Stimulated activated memory B cell treated with anti-CD40 and anti-IgM and Interleukin-4, amounts not matched to agents 10 μg/mL and 1 μg/mL and 100 μg/mL, for 72 hours (primary cell): ENCODE measurements at regions not wholly inside any gene's neighbourhood (a gene's known extent, or its start where the extent isn't known, plus 50 kb on each side); places are given as distances from the start of the nearest gene placed in this dataset.
"Not testable (repeated sequence)": the region's sequence is repeated elsewhere in the genome, so short reads cannot be mapped to it uniquely, and the experiment has no call there.

Source experiments
- ATAC-seq: fragments of 150-1000 bp; cut with Tn5 transposase; 2 replicates; pipeline ENCODE4 v1.10.0; 2021
- H3K27ac Mint-ChIP-seq: one replicate; pipeline ENCODE4 v1.8.0; 2022; ENCODE audit warnings: mild to moderate bottlenecking, mixed read lengths
- H3K27me3 Mint-ChIP-seq: one replicate; pipeline ENCODE4 v1.8.0; 2022; ENCODE audit warnings: mixed read lengths
- H3K36me3 Mint-ChIP-seq: one replicate; pipeline ENCODE4 v1.8.0; 2022; ENCODE audit warnings: mixed read lengths
- H3K4me1 Mint-ChIP-seq: one replicate; pipeline ENCODE4 v1.8.0; 2022; ENCODE audit warnings: mixed read lengths
- H3K4me3 Mint-ChIP-seq: one replicate; pipeline ENCODE4 v1.8.0; 2022; ENCODE audit warnings: mild to moderate bottlenecking, moderate library complexity, mixed read lengths
- H3K9me3 Mint-ChIP-seq: one replicate; pipeline ENCODE4 v1.8.0; 2022; ENCODE audit warnings: mixed read lengths

DNA sequence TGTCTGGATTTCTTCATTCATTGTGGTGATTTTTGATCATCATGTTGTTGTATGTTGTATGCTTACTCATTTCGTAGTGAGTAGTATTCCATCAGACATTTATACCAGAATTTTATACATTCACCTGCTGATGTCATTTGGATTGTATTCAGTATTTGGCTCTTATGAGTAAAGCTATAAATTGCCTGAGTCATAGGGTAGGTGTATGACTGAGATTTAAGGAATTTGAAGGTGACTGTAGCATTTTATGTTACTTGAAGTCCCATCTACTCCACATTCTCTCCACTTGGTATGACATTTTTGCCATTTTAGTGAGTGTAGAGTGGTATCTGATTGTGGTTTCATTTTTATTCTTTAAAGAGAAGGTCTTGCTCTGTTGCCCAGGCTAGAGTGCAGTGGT, 548.2 kb downstream of the TBC1D22A start:
- H3K9me3 Mint-ChIP-seq: peaks cover 20% of the 10 kb centered on the region
- H3K27ac Mint-ChIP-seq: no peak overlapping the region
- H3K27me3 Mint-ChIP-seq: peaks cover 14% of the 10 kb centered on the region
- no peak overlapping the region for H3K4me3 Mint-ChIP-seq
- no peak for ATAC-seq
- no peaks in the 10 kb centered on the region for H3K4me1 Mint-ChIP-seq
- H3K36me3 Mint-ChIP-seq: no peaks in the 10 kb centered on the region

DNA sequence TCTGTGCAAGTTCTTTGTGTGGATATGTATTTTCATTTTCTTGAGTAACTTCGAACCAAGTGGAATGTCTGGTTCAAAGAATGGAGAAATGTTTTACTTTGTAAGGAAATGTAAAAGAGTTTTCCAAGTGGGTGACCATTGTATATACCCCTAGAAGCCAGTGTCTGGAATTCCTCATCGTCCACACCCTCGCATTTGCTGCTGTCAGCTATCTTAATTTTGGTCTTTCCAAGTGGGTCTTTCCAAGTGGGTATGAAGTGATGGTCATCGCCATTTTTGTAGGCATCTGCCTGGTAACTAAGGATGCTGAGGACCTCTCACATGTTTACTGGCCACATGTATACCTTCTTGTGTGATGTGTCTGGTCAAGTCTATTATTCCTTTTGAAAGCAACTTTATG, 547.5 kb downstream of the TBC1D22A start:
- Mint-ChIP-seq H3K9me3 (peaks cover 18% of the 10 kb centered on the region), H3K4me1 (no peaks in the 10 kb centered on the region), H3K36me3 (no peaks in the 10 kb centered on the region), H3K4me3 (no peak overlapping the region), H3K27ac (no peak overlapping the region), H3K27me3 (peaks cover 8% of the 10 kb centered on the region)
- no peak for ATAC-seq

DNA sequence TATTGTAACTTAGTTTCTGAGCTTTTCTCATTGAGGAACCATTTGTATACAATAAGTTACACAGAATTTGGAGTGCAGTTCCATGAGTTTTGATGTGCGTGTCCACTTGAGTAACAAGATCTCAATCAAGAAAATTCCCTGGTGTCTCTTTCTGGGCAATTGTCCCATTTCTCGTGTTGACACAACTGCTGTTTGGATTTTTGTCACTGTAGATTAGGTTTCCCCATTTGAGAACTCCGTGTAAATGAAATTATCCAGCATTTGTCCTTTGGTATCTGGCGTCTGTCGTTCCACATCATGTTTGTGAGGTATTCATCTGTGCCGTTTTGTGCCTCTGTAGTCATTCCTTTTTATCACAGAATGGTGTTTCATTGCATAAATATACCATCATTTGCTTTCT, 547.0 kb downstream of the TBC1D22A start:
- H3K4me1 Mint-ChIP-seq: no peaks in the 10 kb centered on the region
- H3K36me3 Mint-ChIP-seq: no peaks in the 10 kb centered on the region
- ATAC-seq: no peak
- H3K4me3 Mint-ChIP-seq: no peak overlapping the region
- peaks cover 13% of the 10 kb centered on the region for H3K9me3 Mint-ChIP-seq
- H3K27ac Mint-ChIP-seq: no peak overlapping the region
- H3K27me3 Mint-ChIP-seq: peaks cover 3% of the 10 kb centered on the region

DNA sequence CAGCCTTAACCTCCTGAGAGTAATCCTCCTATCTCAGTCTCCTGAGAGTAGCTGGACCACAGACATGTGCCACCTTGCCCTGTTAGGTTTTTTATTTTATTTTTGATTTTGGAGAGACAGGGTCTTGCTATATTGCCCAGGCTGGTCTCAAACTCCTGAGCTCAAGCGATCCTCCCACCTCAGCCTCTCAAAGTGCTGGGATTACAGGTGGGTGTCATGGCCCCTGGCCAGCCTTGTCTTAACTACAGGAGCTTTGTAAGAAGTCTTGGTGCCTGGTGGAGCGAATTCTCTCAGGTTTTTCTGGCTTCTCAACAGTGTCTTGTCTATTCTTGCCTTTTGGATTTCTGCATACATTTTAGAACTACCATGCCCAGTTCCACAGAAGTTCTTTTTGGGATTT, 546.4 kb downstream of the TBC1D22A start:
- H3K27me3 Mint-ChIP-seq: no peaks in the 10 kb centered on the region

DNA sequence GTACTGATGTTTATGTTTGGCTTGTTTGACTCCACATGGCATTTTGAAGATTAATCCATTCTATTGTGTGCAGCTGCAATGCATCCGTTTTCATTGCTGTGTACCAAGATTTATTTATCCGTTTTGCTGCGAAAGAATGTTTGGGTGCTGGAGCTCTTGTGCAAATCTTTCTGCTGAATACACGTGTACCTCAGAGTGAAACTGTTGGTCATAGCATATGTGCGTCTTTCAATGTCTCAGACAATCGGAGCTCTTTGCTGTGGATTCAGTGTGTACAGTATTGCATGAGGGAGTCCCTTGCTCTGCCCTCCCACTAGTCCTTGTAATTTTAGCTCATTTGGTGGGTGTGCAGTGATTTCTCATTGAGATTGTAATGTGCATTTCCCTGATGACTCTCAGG, 545.4 kb downstream of the TBC1D22A start:
- Mint-ChIP-seq H3K27me3 (no peaks in the 10 kb centered on the region), H3K4me1 (no peaks in the 10 kb centered on the region), H3K36me3 (no peaks in the 10 kb centered on the region), H3K4me3 (no peak overlapping the region), H3K9me3 (peaks cover 10% of the 10 kb centered on the region), H3K27ac (no peak overlapping the region)
- no peak for ATAC-seq

More for the DNA sequence above, 546.4 kb downstream of the TBC1D22A start:
- Mint-ChIP-seq H3K4me3 (no peak overlapping the region), H3K4me1 (no peaks in the 10 kb centered on the region), H3K27ac (no peak overlapping the region), H3K9me3 (peaks cover 13% of the 10 kb centered on the region), H3K36me3 (no peaks in the 10 kb centered on the region)
- no peak for ATAC-seq

DNA sequence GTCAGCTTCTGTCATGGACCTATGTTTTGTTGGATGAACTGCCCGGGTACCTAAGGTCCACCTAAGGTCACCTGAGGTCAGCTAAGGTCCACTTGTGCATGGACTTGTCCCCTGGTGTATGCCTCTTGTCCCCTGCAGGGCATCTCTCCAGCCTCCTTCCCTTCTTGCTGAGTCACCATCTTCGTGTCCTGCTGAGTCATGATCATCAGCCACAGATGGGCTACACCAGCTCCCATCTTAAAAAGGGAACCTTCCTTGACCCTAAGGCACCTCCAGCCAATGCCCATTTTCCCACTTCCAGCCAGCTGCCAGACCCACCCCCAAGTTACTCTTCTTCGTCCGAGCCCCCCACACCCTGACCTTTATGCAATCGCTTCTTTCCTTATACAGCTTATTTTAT, 544.9 kb downstream of the TBC1D22A start:
- peaks cover 10% of the 10 kb centered on the region for H3K9me3 Mint-ChIP-seq
- no peak for ATAC-seq
- H3K27me3 Mint-ChIP-seq: no peaks in the 10 kb centered on the region
- H3K36me3 Mint-ChIP-seq: no peaks in the 10 kb centered on the region
- H3K4me1 Mint-ChIP-seq: no peaks in the 10 kb centered on the region
- no peak overlapping the region for H3K27ac Mint-ChIP-seq
- no peak overlapping the region for H3K4me3 Mint-ChIP-seq

DNA sequence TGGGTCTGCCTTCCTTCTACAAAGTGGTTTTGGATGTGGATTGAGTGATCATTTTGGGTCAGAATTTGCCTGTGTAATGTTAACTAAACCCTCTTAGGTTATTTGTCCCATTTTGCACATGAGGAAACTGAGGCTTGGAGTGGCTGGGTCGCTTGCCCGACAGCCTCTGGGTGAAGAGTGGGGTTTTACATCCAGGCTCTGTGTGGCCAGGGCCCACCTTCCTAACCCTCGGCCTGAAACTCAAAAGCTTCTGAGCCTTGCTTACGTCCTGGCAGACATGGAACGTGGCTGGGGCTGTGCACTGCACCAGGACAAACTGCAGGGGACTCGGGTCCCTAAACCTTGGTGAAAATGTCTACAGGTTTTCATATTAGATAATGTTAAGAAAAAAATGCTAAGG, 542.4 kb downstream of the TBC1D22A start:
- ATAC-seq: no peak
- no peaks in the 10 kb centered on the region for H3K27me3 Mint-ChIP-seq
- H3K4me3 Mint-ChIP-seq: no peak overlapping the region
- H3K36me3 Mint-ChIP-seq: no peaks in the 10 kb centered on the region
- no peaks in the 10 kb centered on the region for H3K4me1 Mint-ChIP-seq
- H3K9me3 Mint-ChIP-seq: peaks cover 10% of the 10 kb centered on the region
- H3K27ac Mint-ChIP-seq: no peak overlapping the region

DNA sequence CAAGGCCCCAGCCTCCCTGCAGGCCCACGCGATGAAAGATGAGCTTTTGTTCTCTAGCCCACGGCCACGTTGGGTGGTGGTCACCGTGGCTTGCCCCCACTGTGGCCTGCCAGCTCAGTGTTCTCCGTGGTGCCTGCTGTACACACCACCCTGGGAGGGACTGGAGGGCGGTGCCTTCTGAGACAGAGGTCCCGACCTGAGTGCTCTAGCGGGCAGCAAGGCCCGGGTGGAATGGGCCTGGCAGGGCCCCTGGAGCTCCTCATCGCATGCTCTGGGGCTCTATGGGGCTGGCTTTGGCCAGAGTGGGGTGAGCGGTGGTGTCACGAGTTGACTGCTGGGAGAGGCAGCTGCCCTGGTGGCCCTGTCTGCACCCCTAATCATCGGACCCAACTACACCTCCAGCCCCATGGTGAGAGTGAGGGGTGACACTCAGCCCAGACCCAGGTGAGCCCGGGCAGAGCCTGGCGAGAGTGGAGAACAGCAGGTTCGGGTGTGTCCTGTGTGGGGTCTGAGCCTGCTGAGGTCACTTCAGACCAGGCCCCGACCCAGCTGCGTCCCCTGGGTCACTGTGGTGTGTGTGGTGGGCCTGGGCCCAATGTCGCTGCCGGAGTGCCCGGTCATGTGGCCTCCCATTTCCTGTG, 541.9 kb downstream of the TBC1D22A start:
- Mint-ChIP-seq H3K4me1 (no peaks in the 10 kb centered on the region), H3K27me3 (no peaks in the 10 kb centered on the region), H3K4me3 (no peak overlapping the region), H3K36me3 (no peaks in the 10 kb centered on the region), H3K27ac (no peak overlapping the region), H3K9me3 (peaks cover 10% of the 10 kb centered on the region)
- ATAC-seq: no peak

DNA sequence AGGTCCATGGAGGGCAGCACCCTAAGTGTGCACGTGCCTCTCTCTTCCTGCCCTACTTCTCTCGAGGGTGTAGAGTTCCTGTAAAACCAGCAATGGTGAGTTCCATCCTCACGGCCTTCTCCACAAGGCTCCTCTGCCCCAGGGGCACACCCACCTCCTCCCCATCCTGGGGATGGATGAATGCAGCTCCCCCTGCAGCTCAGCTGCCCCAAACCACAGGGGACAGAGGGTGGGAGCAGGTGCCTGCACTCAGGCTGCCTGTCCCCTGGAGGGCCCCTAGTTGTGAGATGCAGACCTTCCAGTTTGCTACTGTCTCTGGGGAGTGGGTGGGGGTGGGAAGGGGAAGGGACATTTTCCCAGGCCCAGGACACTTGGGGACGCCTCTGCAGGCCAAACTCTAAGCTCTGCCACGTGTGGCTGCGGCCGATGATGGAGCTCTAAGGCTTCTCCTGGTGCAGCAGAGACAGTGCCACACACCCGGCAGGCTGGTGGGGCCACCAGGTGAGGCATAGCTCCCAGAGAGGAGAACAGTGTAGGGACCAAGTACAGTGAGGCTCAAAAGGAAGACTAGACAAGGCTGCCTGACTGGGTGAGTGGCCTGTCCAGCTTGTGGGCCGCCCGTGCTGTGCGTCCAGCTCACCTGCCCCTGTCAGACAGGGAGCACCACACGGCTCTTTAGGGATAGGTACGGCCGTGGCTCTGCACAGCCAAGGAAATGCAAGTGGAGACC, 540.9 kb downstream of the TBC1D22A start:
- Mint-ChIP-seq H3K27ac (no peak overlapping the region), H3K9me3 (peaks cover 10% of the 10 kb centered on the region), H3K36me3 (no peaks in the 10 kb centered on the region), H3K4me1 (no peaks in the 10 kb centered on the region), H3K27me3 (no peaks in the 10 kb centered on the region), H3K4me3 (no peak overlapping the region)
- ATAC-seq: no peak

DNA sequence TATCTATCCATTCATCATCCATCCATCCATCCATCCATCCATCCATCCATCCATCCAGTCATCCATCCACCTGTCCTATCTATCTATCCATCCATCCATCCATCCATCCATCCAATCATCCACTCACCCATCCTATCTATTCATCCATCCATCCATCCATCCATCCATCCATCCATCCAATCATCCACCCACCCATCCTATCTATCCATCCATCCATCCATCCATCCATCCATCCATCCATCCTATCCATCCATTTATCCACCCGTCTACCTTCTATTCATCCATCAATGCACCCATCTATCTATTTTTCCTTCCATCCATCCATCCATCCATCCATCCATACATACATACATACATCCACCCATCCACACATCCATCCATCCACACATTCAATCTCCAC, 540.1 kb downstream of the TBC1D22A start:
- not testable (repeated sequence) for H3K9me3 Mint-ChIP-seq, H3K36me3 Mint-ChIP-seq, ATAC-seq, H3K27me3 Mint-ChIP-seq, H3K4me1 Mint-ChIP-seq, H3K4me3 Mint-ChIP-seq, H3K27ac Mint-ChIP-seq

DNA sequence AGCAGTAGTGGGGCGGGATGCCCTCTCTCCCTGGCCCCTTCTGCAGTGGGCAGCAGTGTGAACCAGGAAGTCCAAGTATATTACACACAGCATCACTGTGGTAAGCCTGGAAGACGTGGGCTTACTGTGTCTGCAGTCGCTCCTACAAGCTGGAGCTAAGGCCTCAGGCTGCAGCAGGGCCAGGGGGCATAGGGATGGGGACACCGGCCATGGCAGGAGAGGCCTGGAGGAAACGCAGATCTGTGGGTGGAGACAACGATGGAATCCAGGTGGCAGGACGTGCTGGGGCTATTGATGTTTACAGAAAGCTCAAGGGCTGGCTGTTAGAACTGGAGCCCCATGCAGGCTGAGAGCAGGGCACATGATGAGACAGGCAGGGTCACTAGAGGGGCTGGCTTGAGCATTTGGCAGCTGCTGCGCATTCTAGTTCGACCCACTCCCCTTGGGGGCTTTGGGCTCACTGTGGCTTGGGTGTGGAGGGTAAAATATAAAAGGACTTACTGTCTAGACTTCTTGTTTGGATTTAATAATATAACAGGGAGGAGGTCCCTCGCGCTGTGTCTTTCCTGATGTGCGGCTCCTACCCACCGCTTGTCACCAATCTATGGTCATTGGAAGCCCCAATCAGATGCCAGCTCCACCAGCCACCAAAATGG, 539.5 kb downstream of the TBC1D22A start:
- no peaks in the 10 kb centered on the region for H3K36me3 Mint-ChIP-seq
- no peak overlapping the region for H3K4me3 Mint-ChIP-seq
- no peak overlapping the region for H3K27ac Mint-ChIP-seq
- peaks cover 2% of the 10 kb centered on the region for H3K9me3 Mint-ChIP-seq
- no peak for ATAC-seq
- no peaks in the 10 kb centered on the region for H3K27me3 Mint-ChIP-seq
- no peaks in the 10 kb centered on the region for H3K4me1 Mint-ChIP-seq

DNA sequence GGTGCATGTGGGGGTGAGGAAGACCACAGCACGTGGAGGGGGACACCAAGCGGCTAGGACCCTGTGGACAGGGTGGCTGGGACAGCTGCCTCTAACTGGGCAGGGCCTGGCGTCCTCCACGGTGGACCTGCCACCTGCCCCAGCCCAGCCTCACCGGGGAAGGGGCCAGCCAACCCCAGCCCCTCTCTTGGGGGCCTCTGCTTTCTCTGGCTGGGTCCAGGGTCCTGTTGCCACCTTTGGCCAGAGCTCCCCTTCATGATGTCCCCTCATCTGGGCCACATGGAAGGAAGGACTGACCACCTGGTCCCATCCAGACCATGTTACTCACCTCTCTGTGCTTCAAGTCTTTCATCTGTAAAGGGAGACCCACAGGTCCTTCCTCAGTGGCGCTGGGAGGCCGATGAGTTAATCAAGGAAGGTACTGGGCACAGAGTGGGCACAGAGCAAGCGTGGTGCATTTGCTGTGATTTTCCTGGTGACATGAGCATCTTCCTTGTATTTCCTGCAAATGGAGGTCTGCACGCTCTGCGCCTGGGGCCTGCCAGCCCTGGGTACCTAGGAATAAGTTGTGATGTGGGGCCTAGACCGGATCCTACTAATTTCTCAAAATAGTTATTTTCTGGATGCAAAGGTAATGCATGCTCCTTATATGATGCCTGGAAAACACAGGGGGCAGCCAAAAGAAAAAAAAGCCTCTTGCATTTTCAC, 538.4 kb downstream of the TBC1D22A start:
- Mint-ChIP-seq H3K27ac (no peak overlapping the region), H3K9me3 (no peaks in the 10 kb centered on the region), H3K4me3 (no peak overlapping the region), H3K4me1 (no peaks in the 10 kb centered on the region), H3K27me3 (peaks cover 9% of the 10 kb centered on the region), H3K36me3 (no peaks in the 10 kb centered on the region)
- no peak for ATAC-seq

DNA sequence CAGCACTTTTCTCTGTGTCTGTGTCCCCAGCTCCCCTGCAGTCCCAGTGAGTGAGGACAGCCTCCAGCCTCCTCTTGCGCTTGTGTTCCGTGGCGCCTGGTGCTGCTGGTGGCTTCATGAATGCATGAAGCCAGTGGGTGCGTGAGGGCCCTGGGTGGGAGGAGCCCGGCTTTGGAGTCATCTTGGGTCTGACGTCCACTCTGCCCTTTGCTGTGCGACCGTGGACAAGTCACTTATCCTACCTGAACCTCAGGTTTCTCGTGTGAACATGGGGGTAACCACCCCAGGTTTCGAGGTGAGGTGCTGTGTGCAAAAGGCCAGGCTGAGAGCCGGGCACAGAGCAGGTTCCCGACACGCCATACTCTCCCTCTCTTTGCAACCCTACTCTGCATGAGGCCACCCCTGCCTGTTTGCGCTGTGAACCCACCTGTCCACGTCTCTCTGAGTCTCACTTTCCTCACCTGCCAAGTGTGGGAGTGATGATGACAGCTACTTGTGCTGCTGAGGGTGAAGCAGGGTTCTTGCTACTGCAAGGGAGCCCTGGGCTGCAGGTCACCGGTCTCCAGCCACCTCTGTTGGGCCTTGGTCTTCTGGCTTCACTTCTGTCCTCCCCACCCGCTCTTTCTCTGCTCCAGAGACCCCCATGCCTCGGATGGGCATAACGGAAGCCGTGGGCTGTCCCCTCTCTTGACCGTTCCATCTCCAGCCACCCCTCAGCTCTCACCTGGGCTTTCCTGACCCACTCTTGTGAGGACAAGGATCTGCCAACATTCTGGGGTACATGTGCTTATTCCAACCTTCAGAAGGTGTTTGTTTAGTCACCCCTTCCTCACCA, 537.6 kb downstream of the TBC1D22A start:
- no peaks in the 10 kb centered on the region for H3K9me3 Mint-ChIP-seq
- H3K36me3 Mint-ChIP-seq: no peaks in the 10 kb centered on the region
- ATAC-seq: no peak
- H3K27me3 Mint-ChIP-seq: peaks cover 14% of the 10 kb centered on the region
- no peak overlapping the region for H3K27ac Mint-ChIP-seq
- no peak overlapping the region for H3K4me3 Mint-ChIP-seq
- no peaks in the 10 kb centered on the region for H3K4me1 Mint-ChIP-seq

DNA sequence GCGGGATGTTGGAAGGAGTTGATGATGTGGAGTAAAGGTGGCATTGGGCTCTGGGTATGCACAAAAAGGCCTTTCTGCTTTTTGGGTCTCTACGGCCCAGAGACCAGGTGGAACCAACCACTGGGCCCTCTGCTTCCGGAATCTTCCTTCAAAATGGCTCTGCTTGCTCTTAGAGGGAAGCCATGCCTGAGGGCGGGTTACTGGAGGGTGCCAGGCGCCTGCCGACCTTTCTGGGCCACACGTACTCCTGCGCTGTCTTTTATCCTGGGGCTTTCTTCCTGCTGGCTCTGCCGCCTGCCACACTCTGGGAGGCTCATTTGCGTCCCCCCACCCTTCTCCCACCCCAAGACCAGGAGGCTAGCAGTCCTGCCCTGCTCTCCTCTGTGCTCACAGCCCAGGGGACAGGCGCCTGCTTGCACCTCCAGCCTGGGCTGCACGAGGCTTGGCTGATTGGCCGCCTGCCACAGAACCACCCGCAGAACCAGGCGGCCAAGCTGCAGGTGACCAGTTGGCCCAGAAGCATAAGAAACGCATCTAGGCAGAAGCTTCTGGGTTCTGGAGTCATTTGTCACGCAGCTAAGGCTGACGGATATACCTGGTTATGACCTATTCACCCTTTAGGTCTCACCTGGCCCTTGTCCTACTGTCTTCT, 536.9 kb downstream of the TBC1D22A start:
- no peak for ATAC-seq
- H3K4me1 Mint-ChIP-seq: no peaks in the 10 kb centered on the region
- H3K27me3 Mint-ChIP-seq: peaks cover 22% of the 10 kb centered on the region
- no peaks in the 10 kb centered on the region for H3K36me3 Mint-ChIP-seq
- no peaks in the 10 kb centered on the region for H3K9me3 Mint-ChIP-seq
- no peak overlapping the region for H3K27ac Mint-ChIP-seq
- H3K4me3 Mint-ChIP-seq: no peak overlapping the region
